Renal cortical epithelial cell (primary cell): ENCODE measurements at regions not wholly inside any gene's neighbourhood (a gene's known extent, or its start where the extent isn't known, plus 50 kb on each side); places are given as distances from the start of the nearest gene placed in this dataset.
A peak's percentile ranks its signal among the peaks of the same experiment; 100 is the strongest.

ENCODE experiments used
- DNase-seq: peaks from one replicate; pipeline ENCODE4 v3.0.0-alpha.2; 2011; ENCODE audit warnings: low read depth

- no peak for DNase-seq
Observed at GRCh38 chr5:88487066-88487465, 218.4 kb upstream of the TMEM161B start.

DNA sequence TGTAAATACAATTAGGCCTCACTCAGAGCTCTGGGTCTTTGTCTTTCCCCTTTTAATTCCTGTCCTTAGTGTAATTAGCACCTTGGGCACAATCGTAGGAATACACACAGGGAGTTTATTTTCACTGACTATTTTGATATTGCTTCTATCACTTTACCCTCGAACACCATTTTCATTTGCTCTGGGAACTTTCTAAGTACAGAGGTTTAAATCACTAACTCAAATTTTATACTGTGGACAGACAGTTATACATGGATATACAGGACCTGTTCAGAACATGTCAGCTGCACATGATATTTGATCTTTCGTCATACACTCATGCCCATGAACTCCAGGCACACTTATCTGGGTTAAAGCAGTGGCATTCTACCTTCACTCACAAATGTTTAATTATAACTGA is 217.8 kb upstream of the TMEM161B start:
- no peak for DNase-seq

DNA sequence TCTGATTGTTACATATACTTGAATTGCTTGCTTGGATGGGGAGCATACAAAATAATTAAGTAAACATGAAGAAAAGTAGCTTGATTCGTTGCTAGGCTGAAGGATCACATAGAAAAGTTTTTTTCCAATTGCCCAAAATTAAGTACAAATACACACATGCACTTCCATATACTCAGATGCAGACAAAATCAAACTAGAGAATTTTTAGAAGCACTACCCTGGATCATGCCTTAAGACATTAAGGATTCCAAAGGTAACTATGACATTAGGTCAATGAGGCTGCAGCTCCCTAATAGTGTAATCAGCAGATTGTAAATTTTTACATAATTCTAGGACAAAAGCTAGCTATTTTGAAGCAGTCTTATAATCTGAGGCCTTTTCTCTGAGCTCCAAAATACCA is 216.9 kb upstream of the TMEM161B start:
- DNase-seq = no peak

GRCh38 chr5:88483964-88484672 is 215.5 kb upstream of the TMEM161B start:
- DNase-seq = no peak

DNA sequence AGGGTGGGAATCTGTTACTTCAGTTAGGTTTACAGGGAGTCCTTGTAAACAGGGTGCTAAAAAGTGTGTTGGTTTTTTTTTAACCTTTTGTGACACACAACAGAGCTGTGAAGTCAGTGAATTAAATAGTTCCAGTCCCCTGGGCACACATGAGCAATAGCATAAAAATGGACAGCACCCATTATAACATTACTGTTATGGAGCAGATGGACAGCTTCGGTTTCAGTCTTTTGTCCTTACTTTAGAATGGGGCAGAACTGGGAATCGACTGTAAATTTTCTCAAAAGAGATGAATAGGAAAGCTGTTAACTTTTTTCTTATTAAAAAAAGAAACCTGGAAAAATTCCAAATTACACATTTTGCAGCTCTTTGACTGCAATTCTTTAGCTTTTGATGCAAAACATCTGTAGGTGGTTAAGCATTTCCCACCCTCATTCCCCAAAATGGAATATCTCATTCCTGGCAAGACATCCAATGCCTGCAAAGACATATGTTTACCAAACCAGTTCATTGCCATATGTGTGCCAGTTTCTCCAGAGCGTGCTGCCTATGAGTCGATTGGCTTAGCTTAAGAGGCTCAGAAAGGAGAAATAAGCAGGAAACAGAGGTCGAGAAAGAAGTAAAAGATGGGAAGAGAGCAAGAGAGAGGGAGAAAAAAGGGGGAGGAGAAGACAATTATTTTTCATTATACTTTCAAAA is 212.3 kb upstream of the TMEM161B start:
- DNase-seq = peak; percentile 4

DNA sequence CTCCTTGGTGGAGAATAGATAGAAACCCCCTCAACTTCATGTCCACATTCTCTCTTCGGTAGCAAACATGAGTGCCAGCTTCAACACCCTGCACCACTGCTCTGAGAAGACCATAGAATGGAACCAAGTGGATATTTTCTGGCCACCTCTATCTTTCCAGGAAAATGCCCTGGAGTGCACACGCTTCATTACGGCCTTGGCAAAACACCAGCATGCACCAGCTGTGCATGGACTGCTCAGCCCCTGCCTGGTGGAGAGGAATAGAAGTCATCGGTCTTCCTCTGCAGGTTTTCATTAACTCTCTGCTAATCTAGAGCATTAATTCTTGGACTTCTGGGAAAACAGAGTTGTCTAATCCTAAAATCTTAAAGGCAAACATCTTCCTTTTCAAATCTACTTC is 211.6 kb upstream of the TMEM161B start:
- DNase-seq = no peak

GRCh38 chr5:88474574-88474973 is 205.9 kb upstream of the TMEM161B start:
- DNase-seq = no peak

- DNase-seq = no peak
Observed at GRCh38 chr5:88470745-88471144, 202.1 kb upstream of the TMEM161B start.

GRCh38 chr5:88459971-88460370 is 191.3 kb upstream of the TMEM161B start:
- no peak for DNase-seq

DNA sequence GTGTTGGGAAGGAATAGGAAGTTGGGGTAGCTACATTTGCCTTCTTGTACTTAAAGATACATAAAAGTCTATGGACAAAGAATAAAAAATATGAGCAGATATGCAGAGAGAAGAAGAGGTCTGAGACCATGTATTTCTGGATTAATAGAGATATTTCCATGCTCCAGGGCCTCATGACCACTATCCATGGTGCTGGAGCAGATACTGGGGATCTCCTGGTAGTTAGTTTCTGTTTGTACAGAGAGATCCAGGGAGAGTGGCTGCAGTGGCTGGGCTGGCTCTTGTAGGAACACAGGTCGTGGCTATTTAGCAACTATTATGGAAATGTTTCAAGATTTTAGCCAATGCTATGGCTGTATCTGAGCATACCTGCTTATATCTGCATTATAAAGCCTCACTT is 184.2 kb upstream of the TMEM161B start:
- peak; percentile 31 for DNase-seq

DNA sequence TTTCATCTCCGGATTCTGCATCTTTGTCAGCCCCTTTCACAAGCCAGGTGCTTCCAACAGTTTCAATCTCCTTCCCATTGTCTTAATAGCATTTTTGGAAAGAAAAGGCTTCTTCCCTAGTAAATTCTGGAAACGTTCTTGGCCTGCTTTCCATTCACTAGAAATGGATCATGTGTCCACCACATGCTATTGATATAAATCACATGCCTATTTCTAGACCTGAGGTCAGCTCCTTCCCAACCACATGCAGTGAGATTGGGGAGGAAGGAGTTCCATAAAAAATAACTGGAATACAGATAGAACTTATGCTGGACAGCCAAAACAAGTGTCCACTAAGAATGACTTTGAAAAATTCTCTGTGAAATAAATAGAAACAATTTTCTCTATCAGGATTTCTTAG is 181.6 kb upstream of the TMEM161B start:
- DNase-seq = no peak

GRCh38 chr5:88438006-88438405 is 169.4 kb upstream of the TMEM161B start:
- peak; percentile 79 for DNase-seq

GRCh38 chr5:88436290-88436689 is 167.6 kb upstream of the TMEM161B start:
- no peak for DNase-seq

GRCh38 chr5:88428633-88429032 is 160.0 kb upstream of the TMEM161B start:
- no peak for DNase-seq

DNA sequence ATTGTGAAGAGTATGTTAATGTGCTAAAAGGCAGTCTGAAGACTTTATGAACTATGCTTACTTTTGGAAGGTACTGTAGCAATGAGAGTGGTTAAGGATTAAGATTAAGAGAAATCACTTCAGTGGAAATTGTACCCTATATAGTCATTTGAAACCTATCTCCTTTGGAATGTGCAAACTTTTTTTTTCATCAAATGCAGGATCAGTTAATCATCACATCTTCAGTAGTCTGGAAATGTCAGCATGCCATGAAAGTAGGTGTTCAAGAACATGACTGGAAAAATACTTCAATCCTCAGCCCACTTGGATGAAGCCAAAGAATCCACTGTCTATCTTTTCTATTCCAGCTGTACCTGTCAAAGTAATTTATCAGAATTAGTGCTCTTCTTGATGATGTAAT is 157.8 kb upstream of the TMEM161B start:
- DNase-seq = peak; percentile 7

DNA sequence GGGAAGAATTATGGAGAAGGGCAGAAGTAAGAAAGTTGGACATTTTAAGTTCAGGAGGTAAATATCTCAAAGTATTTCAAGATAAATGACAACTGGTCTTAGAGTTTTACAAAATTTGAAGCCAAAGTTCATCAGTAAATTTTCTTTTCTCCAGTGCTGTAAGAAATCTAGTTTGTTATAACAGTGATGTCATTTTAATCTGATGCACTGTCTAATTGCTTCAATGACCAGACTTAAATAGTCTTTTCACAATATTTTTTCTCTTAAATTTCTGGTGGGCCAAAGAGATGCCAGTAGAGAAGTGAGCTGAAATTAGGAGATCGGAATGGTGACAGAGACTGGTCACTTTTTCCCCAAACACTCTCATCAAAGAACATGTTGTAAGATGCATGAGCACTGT is 156.5 kb upstream of the TMEM161B start:
- DNase-seq = no peak

GRCh38 chr5:88419931-88420330 is 151.3 kb upstream of the TMEM161B start:
- DNase-seq = no peak

GRCh38 chr5:88407341-88407740 is 138.7 kb upstream of the TMEM161B start:
- no peak for DNase-seq

DNA sequence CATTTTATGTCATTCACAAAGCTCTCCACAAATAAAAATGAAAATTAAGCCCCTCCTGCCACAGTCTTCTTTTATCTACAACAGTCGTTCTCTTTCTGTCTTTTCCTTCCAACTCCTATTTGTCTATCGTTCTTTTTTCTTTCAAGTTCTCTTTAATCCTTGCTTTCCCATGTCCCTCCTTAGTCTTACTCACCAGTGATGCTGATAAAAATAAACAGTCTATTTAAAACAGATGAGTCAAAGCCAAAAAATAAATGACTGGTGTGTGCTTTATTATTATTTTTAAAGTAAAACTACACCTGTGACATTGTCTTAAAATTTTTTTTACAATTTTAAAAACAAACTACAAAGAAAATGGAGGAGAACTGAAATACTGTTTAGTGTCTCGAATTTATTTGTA is 137.1 kb upstream of the TMEM161B start:
- DNase-seq = no peak

DNA sequence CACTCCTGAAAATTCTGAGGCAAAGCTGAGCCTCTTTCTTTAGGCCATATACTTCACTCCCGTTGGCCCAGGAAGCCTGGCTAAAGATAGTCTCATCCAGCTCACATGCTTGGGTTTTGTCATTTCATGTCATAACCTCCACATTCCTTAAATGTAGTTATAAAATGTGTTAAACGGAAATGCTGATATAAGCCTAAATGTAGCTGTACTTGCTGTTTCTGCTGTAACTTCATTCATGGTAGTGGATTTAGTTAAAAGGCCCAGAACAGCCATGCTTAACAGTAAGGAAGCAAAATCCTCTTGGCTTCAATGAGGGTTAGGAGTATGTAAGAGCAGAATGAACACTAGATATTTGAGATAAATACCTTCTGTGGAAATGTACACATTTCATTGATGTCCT is 135.8 kb upstream of the TMEM161B start:
- DNase-seq = no peak

DNA sequence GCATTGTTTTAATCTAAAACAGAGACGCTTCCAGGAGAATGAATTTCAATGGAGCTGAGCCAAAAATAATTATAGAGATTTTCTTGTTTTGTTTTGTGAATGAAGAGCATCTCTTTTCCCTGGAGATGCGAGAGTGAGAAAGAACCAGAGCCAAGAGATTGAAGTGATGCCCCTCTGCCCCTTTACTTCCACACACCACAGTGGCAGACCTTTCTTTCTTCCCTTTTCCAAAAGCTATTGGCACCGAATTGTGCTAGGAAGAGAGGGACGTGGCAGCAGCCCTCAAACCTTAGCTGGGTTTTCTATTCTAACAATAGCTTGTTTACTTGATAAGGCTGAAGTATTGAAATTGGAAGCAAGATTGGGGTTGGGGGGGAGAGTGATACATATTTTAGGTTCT is 133.0 kb upstream of the TMEM161B start:
- no peak for DNase-seq

DNA sequence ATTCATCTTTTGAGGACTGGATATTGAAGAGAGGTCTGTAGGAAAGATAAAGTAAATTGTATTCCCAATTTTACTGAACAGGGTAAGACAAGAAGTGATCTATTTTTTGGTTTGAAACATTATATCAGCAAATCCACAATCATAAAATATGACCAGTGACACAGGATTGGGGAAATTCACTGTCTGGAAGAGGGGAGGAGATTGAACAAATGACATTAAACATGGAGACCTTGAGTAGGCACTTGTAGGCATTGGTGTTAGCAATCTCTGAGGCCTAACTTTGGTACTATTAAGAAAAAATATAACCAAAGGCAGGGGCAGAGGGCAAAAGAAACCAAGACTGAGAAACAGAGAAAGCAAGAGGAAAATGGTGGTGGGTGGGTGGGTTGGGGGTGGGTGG is 132.6 kb upstream of the TMEM161B start:
- no peak for DNase-seq

DNA sequence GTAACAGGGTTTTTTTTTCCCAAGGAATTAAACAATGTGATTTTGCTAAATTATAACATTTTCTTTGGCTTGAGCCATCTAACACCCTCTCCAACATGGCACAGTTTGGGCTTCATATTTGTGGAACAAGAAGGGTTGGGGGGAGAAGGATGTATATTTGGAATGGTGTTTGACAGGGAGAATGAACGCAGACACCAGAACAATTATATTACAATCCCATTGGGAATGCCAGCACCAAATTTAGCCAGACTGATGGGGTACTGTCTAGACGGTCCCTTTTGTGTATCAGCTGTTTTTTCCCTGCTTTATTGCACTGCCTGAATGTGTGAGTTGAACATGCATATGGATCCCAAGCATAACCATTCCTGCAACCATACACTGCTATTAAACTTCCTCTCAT is 130.9 kb upstream of the TMEM161B start:
- no peak for DNase-seq

- DNase-seq = no peak
Observed at GRCh38 chr5:88398316-88398715, 129.7 kb upstream of the TMEM161B start.
